SKM-1 (cell line): ENCODE measurements at regions not wholly inside any gene's neighbourhood (a gene's known extent, or its start where the extent isn't known, plus 50 kb on each side); places are given as distances from the start of the nearest gene placed in this dataset.

Source experiments
- DNase-seq: peaks from one replicate; lab custom pipeline; 2025; ENCODE audit not compliant: unreplicated experiment; lab: John Stamatoyannopoulos, UW

GRCh38 chr18:2325933-2326332 lies 245.4 kb downstream of the METTL4 start:
- no peak for DNase-seq

GRCh38 chr18:2326999-2327398 lies 244.3 kb downstream of the METTL4 start:
- DNase-seq: no peak

- DNase-seq: no peak
These were observed 240.5 kb downstream of the METTL4 start for GRCh38 chr18:2330764-2331163.

GRCh38 chr18:2331491-2331890 lies 239.8 kb downstream of the METTL4 start:
- no peak for DNase-seq

GRCh38 chr18:2336690-2337392 lies 234.5 kb downstream of the METTL4 start:
- DNase-seq: no peak

GRCh38 chr18:2337552-2338141 lies 233.7 kb downstream of the METTL4 start:
- DNase-seq: no peak

GRCh38 chr18:2338601-2339000 lies 232.7 kb downstream of the METTL4 start:
- DNase-seq: no peak

- no peak for DNase-seq
These were observed 231.0 kb downstream of the METTL4 start for GRCh38 chr18:2340335-2340734.

- DNase-seq: no peak
These were observed 223.3 kb downstream of the METTL4 start for GRCh38 chr18:2348003-2348402.

- DNase-seq: no peak
These were observed 220.0 kb downstream of the METTL4 start for GRCh38 chr18:2351126-2351850.

- DNase-seq: no peak
These were observed 217.0 kb downstream of the METTL4 start for GRCh38 chr18:2354292-2354691.

- no peak for DNase-seq
These were observed 214.4 kb downstream of the METTL4 start for GRCh38 chr18:2356906-2357305.

- DNase-seq: no peak
These were observed 210.4 kb downstream of the METTL4 start for GRCh38 chr18:2360861-2361260.

GRCh38 chr18:2368102-2368501 lies 203.2 kb downstream of the METTL4 start:
- DNase-seq: no peak

GRCh38 chr18:2376707-2377106 lies 194.6 kb downstream of the METTL4 start:
- DNase-seq: no peak

- DNase-seq: no peak
These were observed 191.2 kb downstream of the METTL4 start for GRCh38 chr18:2380101-2380500.

- DNase-seq: no peak
These were observed 189.8 kb downstream of the METTL4 start for GRCh38 chr18:2381539-2381938.

- DNase-seq: no peak
These were observed 183.7 kb downstream of the METTL4 start for GRCh38 chr18:2387588-2387987.

- DNase-seq: no peak
These were observed 181.1 kb downstream of the METTL4 start for GRCh38 chr18:2390158-2390557.

- no peak for DNase-seq
These were observed 179.8 kb downstream of the METTL4 start for GRCh38 chr18:2391470-2391869.

- DNase-seq: no peak
These were observed 178.9 kb downstream of the METTL4 start for GRCh38 chr18:2392446-2392845.

GRCh38 chr18:2394684-2395083 lies 176.6 kb downstream of the METTL4 start:
- DNase-seq: no peak
